NCI-H524 (cell line): ENCODE measurements at regions not wholly inside any gene's neighbourhood (a gene's known extent, or its start where the extent isn't known, plus 50 kb on each side); places are given as distances from the start of the nearest gene placed in this dataset.
"Not testable (repeated sequence)": the region's sequence is repeated elsewhere in the genome, so short reads cannot be mapped to it uniquely, and the experiment has no call there.

Source experiments
- DNase-seq, 2 experiments: peaks; one replicate each; lab custom pipeline; 2025; lab: John Stamatoyannopoulos, UW

DNA sequence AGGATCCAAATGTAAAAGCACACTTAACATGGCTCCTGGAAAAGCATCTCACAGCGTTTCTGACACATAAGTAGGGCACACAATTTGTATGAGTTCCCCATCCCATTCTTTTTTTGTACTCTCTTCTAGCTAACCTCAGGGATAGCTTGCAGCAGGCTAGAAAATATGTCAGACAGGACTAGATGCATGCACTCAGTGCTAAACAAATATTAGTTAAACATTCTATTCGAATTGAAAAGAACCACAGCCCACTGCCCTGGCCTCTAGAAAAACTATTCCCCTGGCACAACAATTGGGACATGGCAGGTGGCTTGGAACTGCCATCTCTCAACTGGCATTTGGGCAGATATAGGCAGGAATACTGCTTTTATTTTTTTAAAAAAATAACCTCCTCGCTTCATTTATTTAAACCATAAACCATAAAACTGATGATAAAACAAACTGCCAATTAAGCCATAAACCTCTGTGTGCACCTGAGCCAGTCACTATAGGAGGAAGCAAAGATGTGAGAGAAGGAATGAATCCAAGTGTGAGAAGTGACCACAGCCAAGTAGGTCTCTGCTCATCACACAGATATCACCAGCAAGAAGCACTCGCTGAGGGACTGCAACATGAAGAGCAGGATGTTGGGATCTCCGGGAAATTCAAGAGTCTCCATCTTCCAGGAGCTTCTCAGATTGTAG, 394.1 kb downstream of the NEBL start:
- DNase-seq: no peak

DNA sequence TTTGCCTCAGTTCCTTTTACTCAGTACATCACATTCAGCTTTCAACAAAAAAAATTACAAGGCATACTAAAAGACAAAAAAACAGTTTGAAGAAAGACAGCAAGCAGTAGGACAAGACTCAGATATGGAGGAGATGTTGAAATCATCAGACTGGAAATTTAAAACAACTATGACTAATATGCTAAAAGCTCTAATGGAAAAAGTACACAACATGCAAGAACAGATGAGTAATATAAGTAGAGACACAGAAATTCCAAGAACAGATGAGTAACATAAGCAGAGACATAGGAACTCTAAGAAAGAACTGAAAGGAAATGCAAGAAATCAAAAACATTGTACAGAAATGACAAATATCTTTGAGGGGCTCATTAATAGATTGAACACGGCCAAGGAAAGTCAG, 402.6 kb downstream of the NEBL start:
- DNase-seq: no peak

- no peak for DNase-seq
These were observed 404.7 kb downstream of the NEBL start for GRCh38 chr10:20492447-20492846.

DNA sequence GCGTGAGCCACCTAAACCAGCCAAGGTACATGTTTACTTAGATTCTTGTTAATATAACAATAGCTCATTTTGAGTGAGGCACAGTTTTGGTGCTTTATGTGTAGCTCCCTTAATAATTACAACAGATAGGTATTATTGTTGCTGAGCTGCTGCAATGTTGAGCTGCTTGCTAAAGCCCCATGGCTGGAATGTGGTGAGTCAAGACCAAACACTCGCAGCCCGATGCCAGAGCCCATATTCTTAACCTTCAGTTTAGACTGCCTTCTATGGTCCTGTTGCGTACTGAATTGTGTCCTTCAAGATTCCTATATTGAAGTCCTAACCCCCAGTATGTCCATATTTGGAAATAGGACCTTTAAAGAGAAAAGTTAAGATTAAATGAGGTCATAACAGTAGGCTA, 407.1 kb downstream of the NEBL start:
- DNase-seq: no peak

GRCh38 chr10:20486791-20487190, 410.3 kb downstream of the NEBL start:
- DNase-seq: no peak

GRCh38 chr10:20485554-20485953, 411.6 kb downstream of the NEBL start:
- DNase-seq: peak in 1 of 2 experiments; percentile 9

GRCh38 chr10:20481054-20481453, 416.1 kb downstream of the NEBL start:
- no peak for DNase-seq

DNA sequence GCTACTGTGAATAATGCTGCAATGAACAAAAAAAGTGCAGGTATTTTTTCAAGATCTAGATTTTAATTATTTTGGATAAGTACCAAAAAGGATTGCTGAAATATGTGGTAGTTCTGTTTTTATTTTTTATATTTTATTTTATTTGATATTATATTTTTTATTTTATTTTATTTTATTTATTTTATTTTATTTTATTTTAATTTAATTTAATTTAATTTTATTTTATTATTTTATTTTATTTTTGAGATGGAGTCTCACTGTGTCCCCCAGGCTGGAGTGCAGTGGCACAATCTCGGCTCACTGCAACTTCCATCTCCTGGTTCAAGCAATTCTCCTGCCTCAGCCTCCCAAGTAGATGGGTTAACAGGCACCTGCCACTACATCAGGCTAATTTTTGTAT, 416.5 kb downstream of the NEBL start:
- not testable (repeated sequence) for DNase-seq

GRCh38 chr10:20474064-20474463, 423.0 kb downstream of the NEBL start:
- DNase-seq: no peak

GRCh38 chr10:20473023-20473760, 423.9 kb downstream of the NEBL start:
- DNase-seq: peak in 1 of 2 experiments; percentile 3

DNA sequence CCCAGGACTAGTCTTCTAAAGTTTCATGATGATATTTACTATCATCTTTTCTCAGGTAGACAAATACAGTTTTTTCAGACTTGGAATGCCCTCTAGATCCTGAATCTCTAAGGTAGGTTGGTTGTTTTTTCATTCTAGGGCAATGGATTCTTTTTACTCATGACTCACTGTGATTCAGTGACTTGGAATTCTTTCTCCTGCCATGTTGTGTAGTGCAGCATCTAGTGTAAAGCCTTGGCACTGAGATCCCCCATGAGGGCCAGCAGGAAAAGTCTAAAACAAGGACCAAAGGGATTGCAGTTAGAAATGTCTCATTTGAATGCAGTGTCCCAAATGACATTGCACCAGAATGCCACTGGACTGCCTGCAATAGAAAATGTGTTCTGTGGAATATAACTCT, 430.4 kb downstream of the NEBL start:
- DNase-seq: no peak

GRCh38 chr10:20457649-20458048, 439.5 kb downstream of the NEBL start:
- no peak for DNase-seq

- DNase-seq: no peak
These were observed 441.3 kb downstream of the NEBL start for GRCh38 chr10:20455774-20456173.

GRCh38 chr10:20454331-20454730, 442.8 kb downstream of the NEBL start:
- DNase-seq: no peak

DNA sequence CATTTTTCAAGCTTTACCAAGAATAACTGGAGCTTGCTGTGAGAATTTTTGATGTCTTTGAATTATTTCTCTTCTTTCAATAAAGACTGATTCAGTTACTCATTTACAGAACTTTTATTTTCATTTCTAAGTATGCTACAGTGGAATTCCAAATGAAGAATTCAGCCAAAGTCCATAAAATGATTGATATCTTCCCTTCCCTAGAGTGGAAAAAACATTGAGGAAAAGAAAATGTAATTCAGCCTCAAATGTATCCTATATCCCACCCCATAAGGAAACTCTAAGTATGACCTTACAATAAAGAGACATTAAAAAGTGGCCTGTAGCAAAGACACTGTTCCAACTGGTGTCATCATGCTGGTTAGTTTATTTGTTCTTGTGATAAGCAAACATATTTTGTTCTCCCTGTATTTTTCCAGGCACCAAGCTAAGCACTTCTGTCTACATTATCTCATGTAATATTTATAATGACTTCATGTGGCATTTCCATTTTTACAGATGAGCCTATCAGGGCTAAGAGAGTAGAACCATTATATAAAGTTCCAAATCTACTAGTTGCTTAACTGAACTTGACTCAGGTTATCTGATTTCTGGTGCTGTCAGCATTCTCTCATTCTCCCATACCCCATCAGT, 450.4 kb downstream of the NEBL start:
- no peak for DNase-seq

DNA sequence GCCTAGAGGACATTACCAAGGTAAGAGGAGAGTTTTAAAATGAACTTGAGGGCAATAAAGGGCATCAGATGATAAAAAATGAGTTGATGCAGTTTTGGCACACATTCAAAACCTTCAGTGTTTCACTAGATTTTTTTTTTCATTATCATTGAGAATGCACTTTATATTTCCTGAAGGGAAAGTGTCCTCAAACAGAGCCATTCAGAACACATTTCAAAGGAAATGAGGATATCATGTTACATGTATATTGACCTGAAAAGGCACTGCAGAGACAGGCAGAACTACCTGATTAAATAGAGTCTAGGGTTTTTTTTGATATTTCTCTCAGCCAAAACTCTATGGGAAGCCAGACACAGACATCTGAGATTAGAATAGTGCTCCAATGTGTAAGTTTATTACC, 454.0 kb downstream of the NEBL start:
- DNase-seq: no peak

DNA sequence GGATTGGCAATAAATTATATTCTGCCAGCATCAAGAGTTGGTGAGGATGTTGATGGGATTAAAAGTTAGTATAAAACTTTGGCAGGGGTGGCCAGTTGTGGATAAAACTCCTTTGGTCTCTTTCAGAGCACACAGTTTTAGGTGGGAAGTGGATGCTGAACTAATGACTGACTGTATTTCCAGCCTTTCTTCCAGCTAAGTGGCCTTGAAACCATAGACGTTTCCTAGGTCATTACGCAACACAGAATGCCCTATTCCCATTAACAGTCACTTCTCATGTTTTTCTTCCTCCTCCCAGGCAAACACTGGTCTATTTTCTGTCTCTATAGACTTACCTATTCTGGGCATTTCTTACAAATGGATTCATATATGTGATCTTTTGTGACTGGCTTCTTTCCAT, 467.4 kb downstream of the NEBL start:
- DNase-seq: no peak

- DNase-seq: no peak
These were observed 469.3 kb downstream of the NEBL start for GRCh38 chr10:20427821-20428220.

- no peak for DNase-seq
These were observed 478.8 kb downstream of the NEBL start for GRCh38 chr10:20418286-20418685.

DNA sequence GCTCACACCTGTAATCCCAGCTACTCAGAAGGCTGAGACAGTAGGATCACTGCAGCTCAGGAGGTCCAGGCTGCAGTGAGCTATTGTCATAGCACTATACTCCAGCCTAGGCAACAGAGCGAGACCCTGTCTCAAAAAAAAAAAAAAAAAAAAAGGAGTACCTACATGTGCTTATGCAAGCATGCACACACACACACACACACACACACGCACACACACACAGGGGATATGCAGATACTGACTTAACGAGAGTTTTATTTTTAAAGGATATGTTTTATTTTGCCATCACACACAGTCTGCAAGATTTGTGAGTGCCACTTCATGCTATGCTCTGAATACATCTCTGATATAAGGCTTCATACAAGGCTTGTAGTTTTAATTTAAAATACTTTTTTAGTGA, 479.3 kb downstream of the NEBL start:
- no peak for DNase-seq

- no peak for DNase-seq
These were observed 481.4 kb downstream of the NEBL start for GRCh38 chr10:20415684-20416083.

- DNase-seq: no peak
These were observed 489.8 kb downstream of the NEBL start for GRCh38 chr10:20407357-20407756.
